CD14-positive monocyte (primary cell): ENCODE measurements at regions not wholly inside any gene's neighbourhood (a gene's known extent, or its start where the extent isn't known, plus 50 kb on each side); places are given as distances from the start of the nearest gene placed in this dataset.

ENCODE experiments used
- DNase-seq, 3 donors: peaks; one replicate each; pipeline ENCODE4 v3.0.0-alpha.2; 2011 to 2022
- H2AFZ ChIP-seq: 2 replicates; pipeline ENCODE4 v1.6.0; 2012; ENCODE audit warnings: mild to moderate bottlenecking, low read depth, low read length, inconsistent platforms; ENCODE audit not compliant: insufficient read depth, poor library complexity, severe bottlenecking
- H3K27ac ChIP-seq, 2 donors: 1 replicate in 1 of 2; 2 replicates in 1 of 2; pipeline ENCODE4 v1.5.1; 2012 to 2013; ENCODE audit warnings: low read length in 2 of 2, control low read depth in 1 of 2, inconsistent platforms in 1 of 2, low read depth in 1 of 2, mild to moderate bottlenecking in 1 of 2
- H3K27me3 ChIP-seq, 2 donors: one replicate each; pipeline versions ENCODE4 v1.6.0 to v1.6.1; 2011 to 2013; ENCODE audit warnings: low read length in 2 of 2; ENCODE audit not compliant: control insufficient read depth in 2 of 2, insufficient read depth in 2 of 2
- H3K36me3 ChIP-seq, 2 donors: replicated peaks in 1 of 2; 1 replicate in 1 of 2; 2 replicates in 1 of 2; pipeline versions ENCODE4 v1.5.1 to v1.6.1; 2012 to 2013; ENCODE audit warnings: low read length in 2 of 2, control low read depth in 1 of 2, inconsistent platforms in 1 of 2, mild to moderate bottlenecking in 1 of 2; ENCODE audit not compliant: insufficient read depth in 2 of 2, control insufficient read depth in 1 of 2
- H3K4me1 ChIP-seq, 2 donors: 1 replicate in 1 of 2; 2 replicates in 1 of 2; pipeline versions ENCODE4 v1.5.1 to v1.6.1; 2012 to 2013; ENCODE audit warnings: low read length in 2 of 2, control low read depth in 1 of 2, inconsistent platforms in 1 of 2, mild to moderate bottlenecking in 1 of 2, moderate library complexity in 1 of 2; ENCODE audit not compliant: insufficient read depth in 2 of 2, control insufficient read depth in 1 of 2
- H3K4me2 ChIP-seq: replicated peaks from 2 replicates; pipeline ENCODE3; 2012; ENCODE audit warnings: low read length, moderate library complexity, mild to moderate bottlenecking; ENCODE audit not compliant: poor library complexity, severe bottlenecking; ENCODE audit errors: extremely low read depth
- H3K4me3 ChIP-seq, 3 experiments: fragments of 200-600 bp in 1 of 3; sonication (generic) in 1 of 3; replicated peaks in 1 of 3; 1 replicate in 2 of 3; 2 replicates in 1 of 3; pipeline ENCODE4 v1.5.1; 2011 to 2013; ENCODE audit warnings: low read length in 3 of 3, mild to moderate bottlenecking in 3 of 3, control low read depth in 2 of 3, low read depth in 2 of 3, inconsistent platforms in 1 of 3, moderate library complexity in 1 of 3
- H3K79me2 ChIP-seq: 2 replicates; pipeline ENCODE4 v1.6.0; 2012; ENCODE audit warnings: mild to moderate bottlenecking, control low read depth, inconsistent platforms, low read length, moderate library complexity; ENCODE audit not compliant: insufficient read depth
- H3K9ac ChIP-seq: 2 replicates; pipeline ENCODE4 v1.6.0; 2017; ENCODE audit warnings: low read length, mild to moderate bottlenecking; ENCODE audit not compliant: insufficient read depth, poor library complexity, severe bottlenecking
- H3K9me3 ChIP-seq, 2 donors: replicated peaks in 1 of 2; 1 replicate in 1 of 2; 2 replicates in 1 of 2; pipeline versions ENCODE4 v1.5.1 to v1.6.1; 2012 to 2013; ENCODE audit warnings: low read length in 2 of 2, control low read depth in 1 of 2; ENCODE audit not compliant: control insufficient read depth in 1 of 2, insufficient read depth in 1 of 2
- H4K20me1 ChIP-seq: 2 replicates; pipeline ENCODE4 v1.6.0; 2012; ENCODE audit warnings: mild to moderate bottlenecking, low read length, control low read depth, moderate library complexity; ENCODE audit not compliant: insufficient read depth
- H3K27ac Mint-ChIP-seq, 7 donors: one replicate each; pipeline ENCODE4 v1.8.0; 2020; ENCODE audit warnings: mild to moderate bottlenecking in 7 of 7, mixed read lengths in 7 of 7, moderate library complexity in 6 of 7, inconsistent platforms in 2 of 7
- H3K27me3 Mint-ChIP-seq, 3 donors: one replicate each; pipeline ENCODE4 v1.8.0; 2021 to 2022; ENCODE audit warnings: low read depth in 3 of 3, mild to moderate bottlenecking in 3 of 3, mixed read lengths in 3 of 3, moderate library complexity in 3 of 3, inconsistent platforms in 1 of 3
- H3K36me3 Mint-ChIP-seq, 2 donors: one replicate each; pipeline ENCODE4 v1.8.0; 2020; ENCODE audit warnings: mixed read lengths in 2 of 2, inconsistent platforms in 1 of 2, mild to moderate bottlenecking in 1 of 2
- H3K4me1 Mint-ChIP-seq: one replicate; pipeline ENCODE4 v1.8.0; 2020; ENCODE audit warnings: mild to moderate bottlenecking, mixed read lengths
- H3K4me3 Mint-ChIP-seq, 2 donors: one replicate each; pipeline ENCODE4 v1.8.0; 2020; ENCODE audit warnings: mild to moderate bottlenecking in 2 of 2, mixed read lengths in 2 of 2, moderate library complexity in 1 of 2
- H3K9me3 Mint-ChIP-seq, 7 donors: one replicate each; pipeline ENCODE4 v1.8.0; 2020 to 2022; ENCODE audit warnings: mixed read lengths in 7 of 7, mild to moderate bottlenecking in 6 of 7, moderate library complexity in 6 of 7, inconsistent platforms in 2 of 7
- WGBS: methylation state at CpG from one replicate; pipeline ENCODE4 v1.1.5; 2013; ENCODE audit warnings: missing lambda C conversion rate; ENCODE audit not compliant: insufficient coverage; 5-methylcytosine and 5-hydroxymethylcytosine counted together
- intact Hi-C, 2 donors: fragments of 100-400 bp; cut with micrococcal nuclease; formaldehyde crosslinking; loops; one replicate each; pipeline versions ENCODE4 v1.15.0 to v1.15.1; 2023
- TF ChIP-seq, protein P1 (sequence below): fragments of 200-600 bp; IDR thresholded peaks from one replicate; pipeline ENCODE4 v1.8.0; 2022; ENCODE audit warnings: antibody characterized with exemption, mild to moderate bottlenecking

DNA sequence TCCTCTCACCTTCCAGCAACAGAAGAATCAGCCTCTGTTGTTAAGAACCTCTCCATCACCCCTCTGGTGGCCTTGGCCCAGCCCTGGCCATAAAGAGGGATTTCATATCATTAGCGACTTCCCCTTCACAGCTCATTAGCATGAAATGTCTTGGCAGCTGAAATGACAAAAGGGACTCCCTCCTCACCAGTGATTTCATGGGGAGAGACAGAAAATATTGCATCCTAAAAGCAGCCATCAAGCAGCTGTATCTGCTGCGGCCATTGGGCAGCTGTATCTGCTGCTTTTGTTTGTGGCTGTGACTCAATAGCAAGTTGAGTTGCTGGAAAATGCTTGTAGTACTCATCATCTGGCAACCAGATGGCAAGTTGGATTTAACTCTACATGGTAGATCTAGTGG, 105.9 kb upstream of the RMDN2 start:
- whole genome bisulfite sequencing, result 47% methylated on average over 2 of the region's 2 CpGs
- Histone ChIP-seq H4K20me1 (no peaks in the 10 kb centered on the region), H3K4me2 (no peak overlapping the region), H3K36me3 (no peaks in the 10 kb centered on the region), H2AFZ (no peak overlapping the region), H3K4me3 (no peak overlapping the region), H3K4me1 (peaks cover 68 to 80% of the 10 kb centered on the region in 2 donors), H3K9me3 (peaks cover 3 to 4% of the 10 kb centered on the region in 2 donors), H3K27me3 (no peaks in the 10 kb centered on the region), H3K9ac (no peak overlapping the region), H3K79me2 (peaks cover 9% of the 10 kb centered on the region), H3K27ac (peak overlapping the region; percentile 2 to 47)
- intact Hi-C loops, result no loop called here
- Mint-ChIP-seq H3K27ac (peak overlapping the region; percentile 37 to 80 (median 66)), H3K36me3 (peaks cover 3 to 7% of the 10 kb centered on the region in 2 donors), H3K4me1 (peaks cover 76% of the 10 kb centered on the region), H3K27me3 (peaks cover 0 to 3% (median 0%) of the 10 kb centered on the region in 3 donors), H3K9me3 (peaks cover 4 to 15% (median 9%) of the 10 kb centered on the region in 7 donors), H3K4me3 (no peak overlapping the region)
- TF ChIP-seq, protein P1, sequence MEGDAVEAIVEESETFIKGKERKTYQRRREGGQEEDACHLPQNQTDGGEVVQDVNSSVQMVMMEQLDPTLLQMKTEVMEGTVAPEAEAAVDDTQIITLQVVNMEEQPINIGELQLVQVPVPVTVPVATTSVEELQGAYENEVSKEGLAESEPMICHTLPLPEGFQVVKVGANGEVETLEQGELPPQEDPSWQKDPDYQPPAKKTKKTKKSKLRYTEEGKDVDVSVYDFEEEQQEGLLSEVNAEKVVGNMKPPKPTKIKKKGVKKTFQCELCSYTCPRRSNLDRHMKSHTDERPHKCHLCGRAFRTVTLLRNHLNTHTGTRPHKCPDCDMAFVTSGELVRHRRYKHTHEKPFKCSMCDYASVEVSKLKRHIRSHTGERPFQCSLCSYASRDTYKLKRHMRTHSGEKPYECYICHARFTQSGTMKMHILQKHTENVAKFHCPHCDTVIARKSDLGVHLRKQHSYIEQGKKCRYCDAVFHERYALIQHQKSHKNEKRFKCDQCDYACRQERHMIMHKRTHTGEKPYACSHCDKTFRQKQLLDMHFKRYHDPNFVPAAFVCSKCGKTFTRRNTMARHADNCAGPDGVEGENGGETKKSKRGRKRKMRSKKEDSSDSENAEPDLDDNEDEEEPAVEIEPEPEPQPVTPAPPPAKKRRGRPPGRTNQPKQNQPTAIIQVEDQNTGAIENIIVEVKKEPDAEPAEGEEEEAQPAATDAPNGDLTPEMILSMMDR, result no peak
- DNase-seq, result peak; percentile 32 to 44 (median 41)

DNA sequence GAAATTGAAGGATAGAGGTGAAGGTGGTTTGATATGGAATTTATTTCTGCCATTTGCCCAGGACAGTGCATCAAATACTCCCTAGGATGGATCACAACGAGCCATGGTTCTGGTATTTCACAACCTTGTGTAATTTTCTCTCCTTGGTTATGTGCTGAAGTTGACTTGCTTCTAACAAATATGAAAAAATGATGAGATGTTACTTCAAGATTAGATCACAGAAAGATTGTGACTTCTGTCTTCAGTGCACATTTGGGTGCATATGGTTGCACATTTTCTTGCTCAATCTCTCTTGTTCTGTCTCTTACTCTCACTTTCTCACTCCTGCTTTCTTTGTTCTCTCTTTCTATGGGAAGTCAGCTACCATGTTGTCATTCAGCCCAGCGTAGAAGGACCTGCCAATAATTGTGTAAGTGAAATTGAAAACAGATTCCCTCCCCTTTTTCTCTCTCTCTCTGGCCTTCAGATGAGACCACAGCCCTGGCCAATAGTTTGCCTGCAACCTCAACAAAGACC, 104.6 kb upstream of the RMDN2 start:
- Mint-ChIP-seq H3K27ac (peak overlapping the region; percentile 84 to 97 (median 95)), H3K36me3 (peaks cover 3 to 10% of the 10 kb centered on the region in 2 donors), H3K27me3 (peaks cover 0 to 3% (median 0%) of the 10 kb centered on the region in 3 donors), H3K9me3 (peaks cover 4 to 15% (median 8%) of the 10 kb centered on the region in 7 donors), H3K4me3 (no peak overlapping the region), H3K4me1 (peaks cover 87% of the 10 kb centered on the region)
- peaks cover 3 to 4% of the 10 kb centered on the region in 2 donors for H3K9me3 ChIP-seq
- peak in 2 of 3 donors; percentile 19 to 40 for DNase-seq
- no peaks in the 10 kb centered on the region for H3K36me3 ChIP-seq
- H3K4me1 ChIP-seq, result peaks cover 82 to 94% of the 10 kb centered on the region in 2 donors
- H3K27me3 ChIP-seq, result no peaks in the 10 kb centered on the region
- H2AFZ ChIP-seq, result no peak overlapping the region
- H3K27ac ChIP-seq, result peak overlapping the region; percentile 38 to 97
- peak overlapping the region in 1 of 3 experiments; percentile 42 for H3K4me3 ChIP-seq
- no peak overlapping the region for H3K9ac ChIP-seq
- WGBS, result no CpG with 5 or more reads among the region's 2 CpGs
- H3K4me2 ChIP-seq, result no peak overlapping the region
- intact Hi-C loops, result loop anchor here in 1 of 2 donors (10.0 kb wide), 2 partner anchors 186 to 286 kb away; no protein-coding TSS in a partner anchor
- TF ChIP-seq, protein P1, result no peak
- H4K20me1 ChIP-seq, result no peaks in the 10 kb centered on the region
- peaks cover 23% of the 10 kb centered on the region for H3K79me2 ChIP-seq
